Cardiac fibroblast (primary cell): ENCODE measurements at regions not wholly inside any gene's neighbourhood (a gene's known extent, or its start where the extent isn't known, plus 50 kb on each side); places are given as distances from the start of the nearest gene placed in this dataset.

Source experiments
- DNase-seq, 2 donors: peaks; one replicate each; pipeline versions ENCODE4 v3.0.0 to v3.0.0-alpha.2; 2010; ENCODE audit warnings: low read depth in 2 of 2
- H3K4me3 ChIP-seq, 2 donors: replicated peaks in 1 of 2; 1 replicate in 1 of 2; 2 replicates in 1 of 2; pipeline ENCODE4 v1.5.1; 2011; ENCODE audit warnings: low read depth in 2 of 2, low read length in 2 of 2, mild to moderate bottlenecking in 2 of 2, moderate library complexity in 1 of 2
- TF ChIP-seq, protein P1 (sequence below): IDR thresholded peaks from one replicate; pipeline ENCODE4 v1.5.1; 2011; ENCODE audit warnings: low read depth, mild to moderate bottlenecking, low read length, inconsistent platforms

DNA sequence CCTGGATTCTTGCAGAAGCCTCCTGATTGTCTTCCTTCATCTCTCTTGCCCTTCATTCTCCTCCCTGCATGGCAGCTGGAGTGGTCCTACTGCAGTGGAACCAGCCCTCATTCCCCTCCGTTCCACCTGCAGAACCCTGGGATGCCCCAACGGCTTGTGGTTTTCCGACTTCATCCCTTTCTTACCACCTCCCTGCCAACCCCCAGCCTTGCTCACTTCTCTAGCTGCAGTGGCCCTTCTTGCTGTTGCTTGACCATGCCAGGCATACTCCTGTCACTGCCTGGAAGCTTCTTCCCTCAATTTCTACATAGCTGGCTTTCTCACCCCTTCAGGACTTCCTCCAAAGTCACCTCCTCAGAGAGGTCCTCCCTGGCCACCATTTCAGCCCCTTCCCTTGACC is 123.3 kb downstream of the BEGAIN start:
- TF ChIP-seq, protein P1, sequence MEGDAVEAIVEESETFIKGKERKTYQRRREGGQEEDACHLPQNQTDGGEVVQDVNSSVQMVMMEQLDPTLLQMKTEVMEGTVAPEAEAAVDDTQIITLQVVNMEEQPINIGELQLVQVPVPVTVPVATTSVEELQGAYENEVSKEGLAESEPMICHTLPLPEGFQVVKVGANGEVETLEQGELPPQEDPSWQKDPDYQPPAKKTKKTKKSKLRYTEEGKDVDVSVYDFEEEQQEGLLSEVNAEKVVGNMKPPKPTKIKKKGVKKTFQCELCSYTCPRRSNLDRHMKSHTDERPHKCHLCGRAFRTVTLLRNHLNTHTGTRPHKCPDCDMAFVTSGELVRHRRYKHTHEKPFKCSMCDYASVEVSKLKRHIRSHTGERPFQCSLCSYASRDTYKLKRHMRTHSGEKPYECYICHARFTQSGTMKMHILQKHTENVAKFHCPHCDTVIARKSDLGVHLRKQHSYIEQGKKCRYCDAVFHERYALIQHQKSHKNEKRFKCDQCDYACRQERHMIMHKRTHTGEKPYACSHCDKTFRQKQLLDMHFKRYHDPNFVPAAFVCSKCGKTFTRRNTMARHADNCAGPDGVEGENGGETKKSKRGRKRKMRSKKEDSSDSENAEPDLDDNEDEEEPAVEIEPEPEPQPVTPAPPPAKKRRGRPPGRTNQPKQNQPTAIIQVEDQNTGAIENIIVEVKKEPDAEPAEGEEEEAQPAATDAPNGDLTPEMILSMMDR: no peak
- DNase-seq: no peak
- no peak overlapping the region for H3K4me3 ChIP-seq

DNA sequence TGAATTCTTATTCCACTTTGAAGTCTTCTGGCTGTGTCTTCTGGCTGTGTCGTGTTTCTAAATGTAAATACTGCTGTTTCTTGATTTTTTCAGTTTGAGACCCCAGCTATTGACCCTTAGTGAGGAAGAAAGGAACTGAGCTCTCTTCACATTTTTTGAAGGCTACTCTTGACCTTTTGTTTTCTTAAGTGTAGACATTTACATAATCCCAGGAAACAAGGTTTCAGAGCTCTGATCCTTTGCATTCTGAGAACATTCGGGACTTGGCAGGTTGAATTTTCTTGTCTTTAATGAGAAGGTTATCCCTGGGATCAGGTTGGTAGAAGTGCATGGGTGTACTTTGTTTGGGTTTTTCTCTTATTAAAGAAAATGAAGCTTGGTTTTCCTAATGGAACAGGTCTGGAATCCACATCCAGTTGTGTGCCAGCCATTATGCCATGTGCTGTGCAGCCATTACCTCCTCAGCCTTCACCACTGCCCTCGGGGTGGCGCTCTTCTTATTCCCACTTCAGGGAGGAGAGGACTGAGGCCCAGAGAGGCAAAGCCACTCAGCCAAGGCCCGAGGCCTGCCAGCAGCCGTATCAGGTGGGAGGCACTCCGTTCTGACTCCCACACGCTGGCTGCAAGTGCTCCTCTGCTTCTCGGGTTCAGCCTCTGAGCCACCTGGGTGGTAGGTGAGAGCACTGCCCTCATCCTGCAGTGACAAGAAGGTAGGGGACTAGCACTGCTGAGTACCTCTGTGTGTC is 120.9 kb downstream of the BEGAIN start:
- DNase-seq: no peak
- TF ChIP-seq, protein P1: no peak
- H3K4me3 ChIP-seq: no peak overlapping the region

- H3K4me3 ChIP-seq: no peak overlapping the region
- DNase-seq: no peak
- TF ChIP-seq, protein P1: no peak
Measured at GRCh38 chr14:100467046-100467750, 120.0 kb downstream of the BEGAIN start.

DNA sequence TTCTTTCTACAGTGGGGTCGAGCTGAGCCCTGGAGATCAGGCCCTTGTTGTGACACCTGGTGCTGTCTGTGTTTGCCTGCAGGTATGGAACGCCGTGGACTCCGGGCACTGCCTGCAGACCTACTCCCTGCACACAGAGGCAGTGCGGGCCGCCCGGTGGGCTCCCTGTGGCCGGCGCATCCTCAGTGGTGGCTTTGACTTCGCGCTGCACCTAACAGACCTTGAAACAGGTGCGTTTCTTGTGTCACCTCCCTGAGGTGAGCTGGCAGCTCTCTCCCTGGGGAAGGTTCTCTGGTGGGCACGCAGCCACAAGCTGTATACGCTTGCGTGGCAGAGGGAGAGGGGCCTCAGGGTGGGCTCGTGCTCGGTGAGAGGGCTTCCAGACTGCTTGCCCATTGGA is 119.3 kb downstream of the BEGAIN start:
- TF ChIP-seq, protein P1: no peak
- H3K4me3 ChIP-seq: no peak overlapping the region
- no peak for DNase-seq

GRCh38 chr14:100468557-100468956 is 118.7 kb downstream of the BEGAIN start:
- no peak overlapping the region for H3K4me3 ChIP-seq
- no peak for DNase-seq
- TF ChIP-seq, protein P1: no peak

GRCh38 chr14:100469632-100470522 is 117.3 kb downstream of the BEGAIN start:
- TF ChIP-seq, protein P1: no peak
- no peak for DNase-seq
- H3K4me3 ChIP-seq: no peak overlapping the region
